ENCODE measurements at regions not wholly inside any gene's neighbourhood (a gene's known extent, or its start where the extent isn't known, plus 50 kb on each side); places are given as distances from the start of the nearest gene placed in this dataset.

GRCh38 chr2:22282916-22283315 lies 1102.1 kb upstream of the KLHL29 start:
- no peak overlapping the region for H3K4me3 Mint-ChIP-seq
- H3K27me3 Mint-ChIP-seq = no peaks in the 10 kb centered on the region
- peaks cover 3% of the 10 kb centered on the region for H3K9me3 Mint-ChIP-seq
- peaks cover 20% of the 10 kb centered on the region for H3K4me1 Mint-ChIP-seq (ENCODE audit: unreplicated experiment)
- TF ChIP-seq, protein P1, sequence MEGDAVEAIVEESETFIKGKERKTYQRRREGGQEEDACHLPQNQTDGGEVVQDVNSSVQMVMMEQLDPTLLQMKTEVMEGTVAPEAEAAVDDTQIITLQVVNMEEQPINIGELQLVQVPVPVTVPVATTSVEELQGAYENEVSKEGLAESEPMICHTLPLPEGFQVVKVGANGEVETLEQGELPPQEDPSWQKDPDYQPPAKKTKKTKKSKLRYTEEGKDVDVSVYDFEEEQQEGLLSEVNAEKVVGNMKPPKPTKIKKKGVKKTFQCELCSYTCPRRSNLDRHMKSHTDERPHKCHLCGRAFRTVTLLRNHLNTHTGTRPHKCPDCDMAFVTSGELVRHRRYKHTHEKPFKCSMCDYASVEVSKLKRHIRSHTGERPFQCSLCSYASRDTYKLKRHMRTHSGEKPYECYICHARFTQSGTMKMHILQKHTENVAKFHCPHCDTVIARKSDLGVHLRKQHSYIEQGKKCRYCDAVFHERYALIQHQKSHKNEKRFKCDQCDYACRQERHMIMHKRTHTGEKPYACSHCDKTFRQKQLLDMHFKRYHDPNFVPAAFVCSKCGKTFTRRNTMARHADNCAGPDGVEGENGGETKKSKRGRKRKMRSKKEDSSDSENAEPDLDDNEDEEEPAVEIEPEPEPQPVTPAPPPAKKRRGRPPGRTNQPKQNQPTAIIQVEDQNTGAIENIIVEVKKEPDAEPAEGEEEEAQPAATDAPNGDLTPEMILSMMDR (conservative IDR thresholded peaks at IDR 0.05) = no peak
- DNase-seq (ENCODE audit: extremely low spot score, unreplicated experiment) = no peak
- no peaks in the 10 kb centered on the region for H3K36me3 Mint-ChIP-seq
- no peak overlapping the region for H3K27ac Mint-ChIP-seq

DNA sequence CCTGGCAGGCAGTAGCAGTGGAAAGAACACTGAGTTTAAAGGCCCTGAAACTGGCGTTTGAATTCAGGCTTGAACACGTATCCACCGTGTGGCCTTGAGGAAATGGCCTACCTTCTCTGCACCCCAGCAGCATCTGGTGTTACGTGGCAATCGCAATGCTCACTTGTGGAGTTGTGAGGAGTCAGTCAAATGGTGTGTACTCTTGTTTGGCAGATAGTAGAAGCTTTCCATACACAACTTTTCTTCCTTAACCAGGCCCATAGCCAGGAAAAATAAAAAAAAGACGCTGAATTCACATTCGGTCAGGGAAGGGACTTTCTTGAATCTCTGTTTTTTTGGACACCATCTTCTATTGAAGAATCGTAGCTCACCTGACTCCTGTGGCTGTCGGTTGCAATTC lies 1101.5 kb upstream of the KLHL29 start:
- Mint-ChIP-seq H3K4me1 (ENCODE audit: unreplicated experiment) (peaks cover 20% of the 10 kb centered on the region), H3K27me3 (no peaks in the 10 kb centered on the region), H3K36me3 (no peaks in the 10 kb centered on the region), H3K27ac (no peak overlapping the region), H3K9me3 (peaks cover 3% of the 10 kb centered on the region), H3K4me3 (no peak overlapping the region)
- no peak for DNase-seq (ENCODE audit: extremely low spot score, unreplicated experiment)
- TF ChIP-seq, protein P1 (conservative IDR thresholded peaks at IDR 0.05) = no peak

GRCh38 chr2:22290302-22290701 lies 1094.7 kb upstream of the KLHL29 start:
- TF ChIP-seq, protein P1 (conservative IDR thresholded peaks at IDR 0.05) = no peak
- Mint-ChIP-seq H3K36me3 (no peaks in the 10 kb centered on the region), H3K27ac (no peak overlapping the region), H3K4me1 (ENCODE audit: unreplicated experiment) (no peaks in the 10 kb centered on the region), H3K9me3 (no peaks in the 10 kb centered on the region), H3K4me3 (no peak overlapping the region), H3K27me3 (no peaks in the 10 kb centered on the region)
- DNase-seq (ENCODE audit: extremely low spot score, unreplicated experiment) = no peak

- Mint-ChIP-seq H3K36me3 (no peaks in the 10 kb centered on the region), H3K9me3 (no peaks in the 10 kb centered on the region), H3K27me3 (no peaks in the 10 kb centered on the region), H3K27ac (no peak overlapping the region), H3K4me3 (no peak overlapping the region), H3K4me1 (ENCODE audit: unreplicated experiment) (no peaks in the 10 kb centered on the region)
- TF ChIP-seq, protein P1 (conservative IDR thresholded peaks at IDR 0.05) = no peak
- no peak for DNase-seq (ENCODE audit: extremely low spot score, unreplicated experiment)
Measured at GRCh38 chr2:22290909-22291473, 1094.0 kb upstream of the KLHL29 start.

- Mint-ChIP-seq H3K4me1 (ENCODE audit: unreplicated experiment) (no peaks in the 10 kb centered on the region), H3K9me3 (peaks cover 4% of the 10 kb centered on the region), H3K36me3 (no peaks in the 10 kb centered on the region), H3K4me3 (no peak overlapping the region), H3K27me3 (peaks cover 5% of the 10 kb centered on the region), H3K27ac (no peak overlapping the region)
- TF ChIP-seq, protein P1 (conservative IDR thresholded peaks at IDR 0.05) = no peak
- DNase-seq (ENCODE audit: extremely low spot score, unreplicated experiment) = no peak
Measured at GRCh38 chr2:22301228-22301627, 1083.8 kb upstream of the KLHL29 start.

DNA sequence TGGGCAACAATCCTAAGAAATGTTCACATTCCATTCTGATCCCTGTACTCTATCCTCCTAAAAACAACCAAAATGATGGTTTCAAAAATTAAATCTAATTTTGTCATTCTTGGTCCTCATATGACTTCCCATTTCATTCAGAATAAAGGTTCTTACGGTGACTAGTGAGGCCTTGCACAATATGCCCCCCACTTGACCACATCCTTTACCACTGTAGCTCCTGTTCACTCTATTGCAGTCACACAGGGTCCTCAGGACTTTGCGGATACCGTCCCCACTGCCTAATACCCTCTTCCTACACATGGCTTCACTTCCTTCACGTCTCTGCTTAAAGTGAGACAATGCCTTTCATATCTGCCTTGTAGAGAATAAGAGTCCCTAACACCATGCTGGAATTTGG lies 1058.7 kb upstream of the KLHL29 start:
- TF ChIP-seq, protein P1 (conservative IDR thresholded peaks at IDR 0.05) = no peak
- H3K27ac Mint-ChIP-seq = no peak overlapping the region
- no peak overlapping the region for H3K4me3 Mint-ChIP-seq
- H3K27me3 Mint-ChIP-seq = no peaks in the 10 kb centered on the region
- no peaks in the 10 kb centered on the region for H3K36me3 Mint-ChIP-seq
- H3K9me3 Mint-ChIP-seq = no peaks in the 10 kb centered on the region
- H3K4me1 Mint-ChIP-seq (ENCODE audit: unreplicated experiment) = no peaks in the 10 kb centered on the region
- DNase-seq (ENCODE audit: extremely low spot score, unreplicated experiment) = no peak
